HCT116 (cell line): ENCODE measurements at regions not wholly inside any gene's neighbourhood (a gene's known extent, or its start where the extent isn't known, plus 50 kb on each side); places are given as distances from the start of the nearest gene placed in this dataset.

Experiments used
- ATAC-seq: fragments of 200-7000 bp; cut with Tn5 transposase; 2 replicates; pipeline ENCODE4 v1.9.1; 2020; ENCODE audit warnings: mild to moderate bottlenecking, moderate library complexity
- BruUV-seq: library from RNA; stranded (reverse); fragments of 400-500 nt; replicated peaks from 2 replicates; lab custom pipeline; 2021; lab: Mats Ljungman, UMichigan
- CTCF ChIA-PET: fragments of 300-600 bp; sonication (Branson Sonifier 250); formaldehyde crosslinking; loops from one replicate; lab custom pipeline; 2021; ENCODE audit warnings: antibody characterized with exemption; lab: Charles Lee
- POLR2A ChIA-PET: fragments of 300-600, 350-600 bp; sonication (Branson Sonifier 250); formaldehyde crosslinking; loops from one replicate; lab custom pipeline; 2021; ENCODE audit warnings: antibody characterized with exemption; lab: Charles Lee
- RAD21 ChIA-PET, 2 experiments: fragments of 300-600 bp; sonication (Branson Sonifier 250); formaldehyde crosslinking; loops; one replicate each; lab custom pipeline; 2023; ENCODE audit warnings: low total read pairs in 2 of 2; ENCODE audit not compliant: uncharacterized antibody in 2 of 2, unreplicated experiment in 2 of 2, low non-redundant PET in 1 of 2; lab: Charles Lee
- DNase-seq: peaks from one replicate; pipeline ENCODE4 v3.0.0-alpha.2; 2010; ENCODE audit warnings: low read depth, low spot score
- H2AFZ ChIP-seq: fragments of 200-600 bp; shearing (Covaris generic), sonication (generic); 2 replicates; pipeline ENCODE4 v1.6.1; 2017; ENCODE audit warnings: low read depth, mixed run types, mixed read lengths, antibody characterized with exemption, low read length; ENCODE audit not compliant: poor library complexity, severe bottlenecking
- H3K27ac ChIP-seq: 2 replicates; pipeline ENCODE4 v1.5.1; 2012; ENCODE audit warnings: low read depth, low read length
- H3K27me3 ChIP-seq: fragments of 200-600 bp; sonication (generic); 2 replicates; pipeline ENCODE4 v1.6.1; 2016; ENCODE audit warnings: mixed run types, low read length, mixed read lengths; ENCODE audit not compliant: insufficient read depth
- H3K36me3 ChIP-seq, 2 experiments: fragments of 200-500 bp in 1 of 2; fragments of 200-600 bp in 1 of 2; sonication (Bioruptor generic) in 1 of 2; sonication (generic) in 1 of 2; 2 replicates each; pipeline versions ENCODE4 v1.5.1 to v1.6.1; 2014 to 2016; ENCODE audit warnings: low read length in 2 of 2, inconsistent platforms in 1 of 2, mixed read lengths in 1 of 2, mixed run types in 1 of 2; ENCODE audit not compliant: insufficient read depth in 2 of 2, control insufficient read depth in 1 of 2
- H3K4me1 ChIP-seq, 2 experiments: fragments of 200-600 bp in 1 of 2; sonication (generic) in 1 of 2; 2 replicates each; pipeline versions ENCODE4 v1.5.1 to v1.6.1; 2012 to 2017; ENCODE audit warnings: low read length in 2 of 2, inconsistent platforms in 1 of 2, mild to moderate bottlenecking in 1 of 2, mixed read lengths in 1 of 2, mixed run types in 1 of 2, moderate library complexity in 1 of 2; ENCODE audit not compliant: insufficient read depth in 2 of 2, control insufficient read depth in 1 of 2
- H3K4me2 ChIP-seq: fragments of 200-600 bp; sonication (generic); 2 replicates; pipeline ENCODE4 v1.6.1; 2017; ENCODE audit warnings: mixed run types, low read length, mixed read lengths
- H3K4me3 ChIP-seq, 2 experiments: fragments of 200-600 bp in 1 of 2; sonication (generic) in 1 of 2; replicated peaks in 1 of 2; 2 replicates each; pipeline ENCODE4 v1.5.1; 2011 to 2016; ENCODE audit warnings: low read length in 2 of 2, control low read depth in 1 of 2, low read depth in 1 of 2, mild to moderate bottlenecking in 1 of 2, mixed read lengths in 1 of 2, mixed run types in 1 of 2
- H3K79me2 ChIP-seq: fragments of 200-600 bp; sonication (generic); 2 replicates; pipeline ENCODE4 v1.6.1; 2017; ENCODE audit warnings: mild to moderate bottlenecking, mixed run types, low read length, moderate library complexity, mixed read lengths; ENCODE audit not compliant: insufficient read depth
- H3K9ac ChIP-seq: fragments of 200-600 bp; sonication (generic); 2 replicates; pipeline ENCODE4 v1.6.1; 2016; ENCODE audit warnings: low read length, mixed read lengths
- H3K9me2 ChIP-seq: fragments of 200-600 bp; sonication (generic), shearing (Covaris generic); 2 replicates; pipeline ENCODE4 v1.6.1; 2017; ENCODE audit warnings: mixed run types, mild to moderate bottlenecking, moderate library complexity; ENCODE audit not compliant: insufficient read depth
- H3K9me3 ChIP-seq, 2 experiments: fragments of 200-500 bp in 1 of 2; fragments of 200-600 bp in 1 of 2; sonication (Bioruptor generic) in 1 of 2; sonication (generic) in 1 of 2; 2 replicates each; pipeline ENCODE4 v1.6.1; 2014 to 2017; ENCODE audit warnings: low read length in 2 of 2, mixed read lengths in 2 of 2, inconsistent platforms in 1 of 2, low read depth in 1 of 2, mild to moderate bottlenecking in 1 of 2, mixed run types in 1 of 2, moderate library complexity in 1 of 2; ENCODE audit not compliant: control insufficient read depth in 1 of 2, insufficient read depth in 1 of 2
- H4K20me1 ChIP-seq: fragments of 200-600 bp; sonication (generic), shearing (Covaris generic); 2 replicates; pipeline ENCODE4 v1.6.1; 2017; ENCODE audit warnings: mixed run types, mild to moderate bottlenecking, moderate library complexity; ENCODE audit not compliant: insufficient read depth
- ATF3 ChIP-seq: IDR thresholded peaks from 2 replicates; pipeline ENCODE4 v1.6.1; 2012
- CBX3 ChIP-seq: IDR thresholded peaks from 2 replicates; pipeline ENCODE4 v1.6.1; 2012; ENCODE audit warnings: low read depth
- CEBPB ChIP-seq: IDR thresholded peaks from 2 replicates; pipeline ENCODE4 v1.6.1; 2012; ENCODE audit warnings: low read depth
- CTCF ChIP-seq, 3 experiments: fragments of 200-600 bp in 1 of 3; sonication (generic) in 1 of 3; IDR thresholded peaks in 2 of 3; conservative IDR thresholded peaks in 1 of 3; 2 replicates each; pipeline ENCODE4 v1.5.1; 2012 to 2017; ENCODE audit warnings: low read depth in 2 of 3, low read length in 2 of 3, antibody characterized with exemption in 1 of 3, borderline replicate concordance in 1 of 3, control low read depth in 1 of 3, mild to moderate bottlenecking in 1 of 3, mixed read lengths in 1 of 3, mixed run types in 1 of 3, moderate library complexity in 1 of 3; ENCODE audit not compliant: insufficient read depth in 1 of 3
- EGR1 ChIP-seq: IDR thresholded peaks from 2 replicates; pipeline ENCODE4 v1.6.1; 2012; ENCODE audit warnings: low read depth
- ELF1 ChIP-seq: IDR thresholded peaks from 2 replicates; pipeline ENCODE4 v1.6.1; 2012; ENCODE audit warnings: low read depth, borderline replicate concordance
- EZH2 ChIP-seq: fragments of 200-600 bp; sonication (generic); IDR thresholded peaks from 2 replicates; pipeline ENCODE4 v1.6.1; 2017; ENCODE audit warnings: antibody characterized with exemption, mixed run types
- POLR2A ChIP-seq: IDR thresholded peaks from 2 replicates; pipeline ENCODE4 v1.7.0; 2011; ENCODE audit warnings: borderline replicate concordance; ENCODE audit not compliant: insufficient read depth, insufficient read length; ENCODE audit errors: extremely low read depth
- RAD21 ChIP-seq: IDR thresholded peaks from 2 replicates; pipeline ENCODE4 v1.6.1; 2012; ENCODE audit warnings: low read depth, mild to moderate bottlenecking
- REST ChIP-seq: IDR thresholded peaks from 2 replicates; pipeline ENCODE4 v1.6.1; 2012; ENCODE audit warnings: low read depth
- SIN3A ChIP-seq: IDR thresholded peaks from 2 replicates; pipeline ENCODE4 v1.6.1; 2012; ENCODE audit warnings: low read depth
- SRF ChIP-seq: IDR thresholded peaks from 2 replicates; pipeline ENCODE4 v1.6.1; 2012; ENCODE audit warnings: low read depth
- YY1 ChIP-seq: IDR thresholded peaks from 2 replicates; pipeline ENCODE4 v1.6.1; 2011; ENCODE audit warnings: low read length, low read depth, moderate library complexity, mild to moderate bottlenecking; ENCODE audit not compliant: insufficient replicate concordance; ENCODE audit errors: extremely low read depth
- ZBTB33 ChIP-seq: IDR thresholded peaks from 2 replicates; pipeline ENCODE4 v1.6.1; 2011; ENCODE audit warnings: mild to moderate bottlenecking, low read length, moderate library complexity; ENCODE audit not compliant: insufficient replicate concordance; ENCODE audit errors: extremely low read depth
- intact Hi-C: fragments of 100-400 bp; cut with micrococcal nuclease; formaldehyde crosslinking; loops from 2 replicates; pipeline ENCODE4 v1.10.0; 2022

GRCh38 chr20:48392407-48393310 is 435.1 kb downstream of the PREX1 start:
- TF ChIP-seq YY1 (no peak), SIN3A (no peak), RAD21 (no peak), EZH2 (no peak), SRF (no peak), EGR1 (no peak), POLR2A (no peak), REST (no peak), CTCF (IDR thresholded peaks at IDR 0.05 in 2 of 3, conservative IDR thresholded peaks at IDR 0.05 in 1 of 3; ENCODE audit: borderline replicate concordance in 1 of 3, insufficient read depth in 1 of 3, low read depth in 2 of 3, low read length in 2 of 3) (no peak), ZBTB33 (no peak), ATF3 (no peak), CBX3 (no peak), ELF1 (no peak), CEBPB (no peak)
- TF ChIP-seq, all 23 proteins: peak for 0
- Histone ChIP-seq H2AFZ (no peak overlapping the region), H3K9me2 (no peaks in the 10 kb centered on the region), H4K20me1 (no peaks in the 10 kb centered on the region), H3K36me3 (no peaks in the 10 kb centered on the region), H3K27me3 (peaks cover 16% of the 10 kb centered on the region; the same call in 1 of the 2 replicates), H3K9ac (no peak overlapping the region), H3K27ac (no peak overlapping the region), H3K9me3 (peaks cover 0 to 5% of the 10 kb centered on the region in 2 experiments; a peak in 1 of 4 replicates), H3K79me2 (no peaks in the 10 kb centered on the region), H3K4me2 (no peak overlapping the region), H3K4me1 (no peaks in the 10 kb centered on the region), H3K4me3 (no peak overlapping the region)
- no TSS peak for BruUV-seq
- DNase-seq = no peak
- POLR2A ChIA-PET = no interaction called here
- no peak for ATAC-seq
- CTCF ChIA-PET = no interaction called here
- RAD21 ChIA-PET = no interaction called here
- intact Hi-C loops = no loop called here
